GM13977 (cell line): ENCODE measurements at regions not wholly inside any gene's neighbourhood (a gene's known extent, or its start where the extent isn't known, plus 50 kb on each side); places are given as distances from the start of the nearest gene placed in this dataset.

Source experiments
- DNase-seq: peaks from one replicate; pipeline ENCODE4 v3.0.0; 2012; ENCODE audit warnings: low spot score
- CTCF ChIP-seq: IDR thresholded peaks from 2 replicates; pipeline ENCODE4 v1.5.1; 2012; ENCODE audit warnings: mild to moderate bottlenecking, control low read depth; ENCODE audit not compliant: insufficient read depth; ENCODE audit errors: extremely low read depth, missing control alignments
- in situ Hi-C: fragments of 300-500 bp; cut with MboI; formaldehyde crosslinking; loops from one replicate; pipeline ENCODE4 v1.12.0; 2022; ENCODE audit warnings: low sequenced_read_pairs, low pct_unique_long_range_greater_than_20kb, mixed read lengths, inconsistent platforms; ENCODE audit not compliant: unreplicated experiment

- DNase-seq = no peak
- no peak for TF ChIP-seq CTCF
- in situ Hi-C loops = no loop called here
These were observed 134.7 kb upstream of the EPHA7 start for GRCh38 chr6:93554018-93554417.

DNA sequence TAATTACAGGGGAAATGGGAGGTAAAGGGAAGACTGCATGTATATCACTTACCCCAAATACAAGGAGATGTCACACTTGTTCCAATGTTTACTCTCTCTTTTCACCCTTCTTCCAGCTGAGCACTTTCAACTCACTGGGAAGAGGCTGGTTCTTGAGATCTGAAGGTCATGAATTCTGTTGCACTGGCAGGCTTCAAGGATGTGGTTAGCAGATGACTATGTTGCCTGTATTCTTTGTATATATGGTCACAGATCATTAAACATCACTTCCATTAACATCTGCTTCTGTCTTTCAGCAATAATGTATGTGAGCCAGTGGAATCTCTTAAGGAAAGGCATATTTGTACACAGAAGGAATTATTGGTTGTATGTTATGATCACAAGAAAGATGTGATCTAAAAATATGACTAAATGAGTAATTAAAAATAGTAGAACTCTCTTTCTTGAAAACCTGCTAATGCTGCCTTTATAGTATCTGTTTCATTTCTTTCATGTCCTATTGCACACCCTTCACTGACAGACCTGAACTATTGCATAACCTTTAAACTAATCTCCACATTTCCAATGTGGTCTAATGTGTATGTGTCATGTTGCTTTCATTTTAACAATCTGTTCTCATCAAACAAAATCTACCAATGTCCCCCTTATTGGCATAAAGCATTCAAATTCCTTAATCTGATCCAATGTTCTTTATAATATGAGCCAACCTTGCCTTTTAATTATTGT is 131.4 kb upstream of the EPHA7 start:
- in situ Hi-C loops = no loop called here
- no peak for TF ChIP-seq CTCF
- no peak for DNase-seq

DNA sequence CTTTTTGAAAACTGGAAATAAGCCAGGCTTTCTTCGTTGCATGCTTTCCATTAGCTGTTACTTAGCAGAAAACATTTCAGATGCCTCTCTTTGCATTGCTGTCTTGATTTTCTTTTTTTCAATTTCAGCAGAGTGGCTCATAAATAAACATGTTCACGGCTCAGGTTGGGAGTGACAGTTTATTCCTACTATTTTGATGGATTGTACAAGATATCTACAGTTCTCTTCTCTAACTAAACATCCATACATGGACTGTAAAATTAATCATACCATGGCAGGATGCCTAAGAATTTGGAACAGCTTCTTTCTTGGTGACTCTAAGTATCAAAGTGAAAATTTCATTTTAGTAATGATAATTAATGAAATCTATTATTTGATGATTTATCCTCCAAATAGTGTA is 130.5 kb upstream of the EPHA7 start:
- TF ChIP-seq CTCF = no peak
- DNase-seq = no peak
- in situ Hi-C loops = no loop called here

DNA sequence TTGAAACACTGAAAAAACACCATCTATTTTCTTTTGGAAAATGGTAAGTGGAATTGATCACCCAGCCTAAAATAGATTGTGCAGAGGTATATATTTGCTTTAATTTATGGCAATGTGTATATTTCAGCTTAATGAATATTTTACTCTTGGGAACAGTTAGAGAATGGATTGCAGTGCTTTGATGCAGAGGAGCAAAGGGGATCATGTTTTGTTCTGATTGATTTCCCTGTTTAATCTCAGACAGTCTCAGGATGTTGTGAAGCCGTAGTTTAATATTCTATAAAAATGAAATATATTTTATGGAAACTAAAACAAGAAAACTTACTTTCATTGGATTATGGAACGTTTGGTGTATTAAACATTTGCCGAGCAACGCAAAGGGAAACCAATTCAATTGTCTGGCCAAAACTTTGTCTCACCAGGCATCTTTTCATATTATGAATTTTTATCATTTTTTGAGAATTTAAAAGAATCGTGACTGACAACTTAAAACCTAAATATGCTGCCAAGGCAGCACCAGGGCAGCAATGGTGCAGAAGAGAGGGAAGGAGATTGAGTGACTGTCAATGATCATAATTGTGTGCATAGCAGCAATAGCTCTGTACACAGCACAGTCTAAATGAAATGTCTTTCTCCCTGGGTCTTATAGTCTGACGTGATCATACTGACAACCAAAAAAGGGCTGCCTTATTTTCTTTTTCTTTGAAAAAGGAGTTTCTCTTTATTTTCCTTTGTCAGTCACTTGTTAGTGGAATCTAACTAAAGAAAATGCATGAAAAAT is 105.5 kb upstream of the EPHA7 start:
- no peak for DNase-seq
- no peak for TF ChIP-seq CTCF
- in situ Hi-C loops = no loop called here

DNA sequence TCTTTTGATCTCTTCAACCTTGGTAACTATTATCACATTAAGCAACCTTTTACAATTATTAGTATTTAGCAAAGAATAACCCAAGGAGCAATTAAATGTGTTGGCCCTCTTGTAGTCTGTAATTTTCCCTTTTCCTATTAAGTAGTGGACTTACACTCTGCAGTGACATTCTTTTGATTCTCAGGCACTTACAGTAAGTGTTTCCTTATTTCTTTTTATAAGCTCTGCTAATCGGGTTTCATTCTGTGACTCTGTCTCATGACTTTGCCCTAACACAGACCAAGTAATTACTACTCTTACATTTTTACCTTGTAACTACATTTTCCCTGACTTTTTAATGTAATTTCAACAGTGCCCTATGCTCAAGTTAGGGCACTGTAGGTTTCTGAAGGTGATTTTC is 104.0 kb upstream of the EPHA7 start:
- in situ Hi-C loops = no loop called here
- DNase-seq = no peak
- no peak for TF ChIP-seq CTCF

DNA sequence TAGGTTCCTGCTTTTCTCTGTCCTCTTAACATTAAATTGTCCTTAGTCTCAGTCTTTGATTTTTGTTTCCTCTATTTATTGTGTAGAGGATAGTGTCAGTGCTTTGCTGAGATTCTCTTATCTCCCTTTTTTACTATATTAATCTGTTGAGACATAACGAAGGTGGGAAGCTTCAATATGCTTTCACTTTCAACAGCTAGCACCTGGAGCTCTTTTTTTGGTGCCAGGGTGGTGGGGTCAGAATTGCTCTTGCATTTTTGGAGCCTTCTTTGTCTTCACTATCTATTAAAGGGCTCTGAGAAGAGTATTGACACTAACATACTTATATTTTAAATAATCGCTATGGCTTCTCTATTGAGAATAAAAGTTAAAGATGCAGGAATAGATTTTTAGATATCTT is 97.1 kb upstream of the EPHA7 start:
- TF ChIP-seq CTCF = no peak
- in situ Hi-C loops = no loop called here
- no peak for DNase-seq
